ENCODE measurements at regions not wholly inside any gene's neighbourhood (a gene's known extent, or its start where the extent isn't known, plus 50 kb on each side); places are given as distances from the start of the nearest gene placed in this dataset.

DNA sequence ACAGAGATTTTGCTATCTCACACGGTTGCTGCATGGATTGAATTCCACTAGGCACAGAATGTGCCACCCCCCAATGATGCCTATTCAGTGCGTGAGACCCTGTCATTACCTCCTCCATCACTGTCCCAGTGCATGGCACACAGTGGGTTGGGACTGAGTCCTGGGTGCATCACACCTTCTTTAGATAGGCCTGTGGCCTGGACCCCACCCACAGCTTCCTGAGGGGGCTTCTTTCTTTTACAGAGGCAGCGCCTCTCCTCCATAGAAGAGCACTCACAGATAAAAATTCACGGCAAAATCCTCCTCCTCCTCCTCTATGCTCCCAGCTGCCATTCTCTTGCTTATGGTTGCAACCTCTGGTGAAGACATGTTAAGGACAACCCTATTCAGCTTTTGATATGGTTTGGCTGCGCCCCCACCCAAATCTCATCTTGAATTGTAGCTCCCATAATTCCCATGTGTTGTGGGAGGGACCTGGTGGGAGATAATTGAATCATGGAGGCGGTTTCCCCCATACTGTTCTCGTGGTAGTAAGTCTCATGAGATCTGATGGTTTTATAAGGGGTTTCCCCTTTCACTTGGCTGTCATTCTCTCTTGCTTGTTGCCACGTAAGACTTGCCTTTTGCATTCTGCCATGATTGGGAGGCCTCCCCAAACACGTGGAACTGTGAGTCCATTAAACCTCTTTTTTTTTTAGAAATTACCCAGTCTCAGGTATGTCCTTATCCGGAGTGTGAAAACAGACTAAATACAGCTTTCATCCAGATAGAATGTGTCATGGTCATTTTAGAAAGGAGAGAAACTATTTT, 147.6 kb downstream of the KLF13 start:
- peaks cover 24% of the 10 kb centered on the region for H3K4me1 ChIP-seq (ENCODE audit: control insufficient read depth, insufficient read depth, low read length, unreplicated experiment)
- no peak overlapping the region for H3K4me3 ChIP-seq (ENCODE audit: low read depth, low read length)
- H3K27me3 ChIP-seq (ENCODE audit: insufficient read depth, low read length) = no peaks in the 10 kb centered on the region
- H3K36me3 ChIP-seq (ENCODE audit: insufficient read depth, low read length) = no peaks in the 10 kb centered on the region
- no peaks in the 10 kb centered on the region for H3K79me2 ChIP-seq (ENCODE audit: control insufficient read depth, insufficient read depth, low read length, unreplicated experiment)
- H2AFZ ChIP-seq (ENCODE audit: low read length, unreplicated experiment) = no peak overlapping the region
- H3K27ac ChIP-seq (ENCODE audit: low read depth, low read length) = no peak overlapping the region

GRCh38 chr15:31476236-31476810, 149.7 kb downstream of the KLF13 start:
- Histone ChIP-seq H2AFZ (ENCODE audit: low read length, unreplicated experiment) (no peak overlapping the region), H3K27ac (ENCODE audit: low read depth, low read length) (no peak overlapping the region), H3K4me3 (ENCODE audit: low read depth, low read length) (no peak overlapping the region), H3K36me3 (ENCODE audit: insufficient read depth, low read length) (no peaks in the 10 kb centered on the region), H3K27me3 (ENCODE audit: insufficient read depth, low read length) (peaks cover 12% of the 10 kb centered on the region), H3K4me1 (ENCODE audit: control insufficient read depth, insufficient read depth, low read length, unreplicated experiment) (peaks cover 22% of the 10 kb centered on the region), H3K79me2 (ENCODE audit: control insufficient read depth, insufficient read depth, low read length, unreplicated experiment) (no peaks in the 10 kb centered on the region)

GRCh38 chr15:31476866-31477265, 150.2 kb downstream of the KLF13 start:
- Histone ChIP-seq H3K27me3 (ENCODE audit: insufficient read depth, low read length) (peaks cover 16% of the 10 kb centered on the region), H3K27ac (ENCODE audit: low read depth, low read length) (no peak overlapping the region), H3K79me2 (ENCODE audit: control insufficient read depth, insufficient read depth, low read length, unreplicated experiment) (no peaks in the 10 kb centered on the region), H2AFZ (ENCODE audit: low read length, unreplicated experiment) (no peak overlapping the region), H3K36me3 (ENCODE audit: insufficient read depth, low read length) (no peaks in the 10 kb centered on the region), H3K4me3 (ENCODE audit: low read depth, low read length) (no peak overlapping the region), H3K4me1 (ENCODE audit: control insufficient read depth, insufficient read depth, low read length, unreplicated experiment) (peaks cover 16% of the 10 kb centered on the region)

DNA sequence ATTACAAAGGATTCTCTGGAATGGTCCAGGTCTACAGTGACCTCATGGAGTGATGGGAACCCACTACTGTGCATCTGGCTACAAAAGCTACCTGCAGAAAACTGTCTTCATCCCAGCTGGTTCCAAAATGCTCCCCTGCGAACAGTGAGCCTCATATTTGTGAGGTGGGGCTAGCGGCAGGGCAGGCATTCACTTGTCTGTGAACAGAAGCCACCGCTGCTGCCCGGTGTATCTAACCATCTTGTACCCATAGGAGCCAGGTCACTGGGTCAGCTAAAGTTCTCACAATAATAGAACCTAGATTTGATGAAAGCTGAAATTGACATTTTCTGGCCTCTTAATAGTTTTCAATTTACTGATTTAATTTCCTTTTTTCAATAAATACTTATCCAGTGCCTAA, 150.7 kb downstream of the KLF13 start:
- peaks cover 21% of the 10 kb centered on the region for H3K27me3 ChIP-seq (ENCODE audit: insufficient read depth, low read length)
- no peak overlapping the region for H2AFZ ChIP-seq (ENCODE audit: low read length, unreplicated experiment)
- H3K4me1 ChIP-seq (ENCODE audit: control insufficient read depth, insufficient read depth, low read length, unreplicated experiment) = peaks cover 12% of the 10 kb centered on the region
- no peak overlapping the region for H3K4me3 ChIP-seq (ENCODE audit: low read depth, low read length)
- H3K36me3 ChIP-seq (ENCODE audit: insufficient read depth, low read length) = no peaks in the 10 kb centered on the region
- no peak overlapping the region for H3K27ac ChIP-seq (ENCODE audit: low read depth, low read length)
- no peaks in the 10 kb centered on the region for H3K79me2 ChIP-seq (ENCODE audit: control insufficient read depth, insufficient read depth, low read length, unreplicated experiment)

- H2AFZ ChIP-seq (ENCODE audit: low read length, unreplicated experiment) = no peak overlapping the region
- H3K4me3 ChIP-seq (ENCODE audit: low read depth, low read length) = no peak overlapping the region
- H3K27me3 ChIP-seq (ENCODE audit: insufficient read depth, low read length) = peaks cover 29% of the 10 kb centered on the region
- H3K36me3 ChIP-seq (ENCODE audit: insufficient read depth, low read length) = no peaks in the 10 kb centered on the region
- H3K79me2 ChIP-seq (ENCODE audit: control insufficient read depth, insufficient read depth, low read length, unreplicated experiment) = no peaks in the 10 kb centered on the region
- H3K4me1 ChIP-seq (ENCODE audit: control insufficient read depth, insufficient read depth, low read length, unreplicated experiment) = peaks cover 4% of the 10 kb centered on the region
- H3K27ac ChIP-seq (ENCODE audit: low read depth, low read length) = no peak overlapping the region
These were observed 151.4 kb downstream of the KLF13 start for GRCh38 chr15:31477851-31478701.

DNA sequence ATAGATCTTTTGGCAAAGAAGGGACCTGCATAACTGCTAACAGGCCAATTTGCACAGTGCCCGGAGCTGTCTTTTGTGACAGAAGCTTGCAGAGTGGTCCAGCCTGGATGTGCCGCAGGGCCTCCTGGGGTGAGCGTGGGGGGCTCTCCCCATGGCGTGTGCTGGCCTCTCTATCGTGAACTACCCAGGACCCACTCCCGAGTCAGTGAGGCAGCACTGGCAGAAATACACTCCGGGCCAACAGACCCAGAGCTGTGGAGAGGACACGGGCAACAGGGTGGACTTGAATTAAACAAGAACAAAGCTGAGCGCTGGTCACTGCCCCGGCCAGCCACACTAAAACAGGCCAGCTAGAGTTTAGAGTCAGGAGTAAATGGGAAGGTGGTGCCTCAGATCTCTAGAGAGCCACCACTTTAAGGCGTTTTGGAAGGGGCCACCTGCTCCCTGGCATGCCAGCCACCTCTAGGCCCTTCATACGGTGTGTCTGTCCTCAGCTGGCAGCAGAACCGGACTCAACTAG, 152.1 kb downstream of the KLF13 start:
- peaks cover 29% of the 10 kb centered on the region for H3K27me3 ChIP-seq (ENCODE audit: insufficient read depth, low read length)
- no peak overlapping the region for H3K27ac ChIP-seq (ENCODE audit: low read depth, low read length)
- no peaks in the 10 kb centered on the region for H3K4me1 ChIP-seq (ENCODE audit: control insufficient read depth, insufficient read depth, low read length, unreplicated experiment)
- no peaks in the 10 kb centered on the region for H3K79me2 ChIP-seq (ENCODE audit: control insufficient read depth, insufficient read depth, low read length, unreplicated experiment)
- no peak overlapping the region for H3K4me3 ChIP-seq (ENCODE audit: low read depth, low read length)
- H2AFZ ChIP-seq (ENCODE audit: low read length, unreplicated experiment) = no peak overlapping the region
- no peaks in the 10 kb centered on the region for H3K36me3 ChIP-seq (ENCODE audit: insufficient read depth, low read length)

DNA sequence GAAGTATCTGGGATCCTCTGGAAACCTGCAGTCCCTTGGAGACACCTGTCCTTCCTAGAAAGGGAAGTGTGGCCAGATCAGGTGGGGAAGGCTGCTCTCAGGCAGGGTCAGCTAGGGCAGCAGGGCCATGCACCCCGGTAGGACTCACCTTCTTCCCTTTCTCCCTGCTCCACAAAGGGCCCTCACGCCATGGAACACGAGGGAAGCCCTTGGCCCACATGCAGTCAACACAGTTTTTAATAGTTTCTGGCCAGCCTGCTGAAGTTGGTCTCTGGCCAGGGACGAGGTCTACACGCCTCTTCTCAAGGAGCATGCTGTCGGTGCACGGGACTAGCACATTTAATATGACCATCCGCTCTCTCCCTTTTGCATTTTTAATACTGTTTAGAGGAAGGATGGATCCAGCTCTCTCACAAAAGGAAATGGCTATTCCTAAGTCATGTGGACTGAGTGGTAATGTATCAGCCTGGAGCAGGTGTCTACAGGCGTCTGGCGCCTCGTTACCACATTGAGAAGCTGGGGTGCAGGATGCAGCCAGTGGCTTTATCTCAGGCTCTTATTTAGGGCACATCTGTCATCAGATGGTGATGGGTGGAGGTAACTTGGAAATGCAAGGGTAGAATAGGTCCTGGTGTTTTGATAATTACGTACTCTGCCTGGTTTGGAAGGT, 153.9 kb downstream of the KLF13 start:
- no peak overlapping the region for H3K27ac ChIP-seq (ENCODE audit: low read depth, low read length)
- H3K79me2 ChIP-seq (ENCODE audit: control insufficient read depth, insufficient read depth, low read length, unreplicated experiment) = no peaks in the 10 kb centered on the region
- peaks cover 41% of the 10 kb centered on the region for H3K27me3 ChIP-seq (ENCODE audit: insufficient read depth, low read length)

DNA sequence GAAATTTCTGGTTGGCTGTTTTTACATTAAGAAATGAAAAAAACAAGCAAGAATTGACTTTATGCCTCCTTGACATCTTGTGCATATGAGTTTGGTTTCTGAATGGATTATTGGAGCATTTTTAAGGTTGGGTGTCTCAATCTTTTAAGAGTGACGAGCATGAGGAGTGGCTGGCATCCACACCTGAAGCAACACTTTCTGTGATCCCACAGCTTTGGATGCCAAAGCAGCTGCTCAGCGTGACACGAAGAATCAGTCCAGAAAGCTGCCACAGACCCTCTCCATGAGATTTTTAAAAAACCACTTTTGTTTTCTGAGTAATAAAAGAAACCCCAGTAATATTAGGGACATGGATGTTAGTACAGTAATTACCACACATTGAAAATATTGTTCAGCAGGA, 154.5 kb downstream of the KLF13 start:
- Histone ChIP-seq H3K4me3 (ENCODE audit: low read depth, low read length) (no peak overlapping the region), H3K36me3 (ENCODE audit: insufficient read depth, low read length) (no peaks in the 10 kb centered on the region), H3K79me2 (ENCODE audit: control insufficient read depth, insufficient read depth, low read length, unreplicated experiment) (no peaks in the 10 kb centered on the region), H3K27me3 (ENCODE audit: insufficient read depth, low read length) (peaks cover 41% of the 10 kb centered on the region), H3K4me1 (ENCODE audit: control insufficient read depth, insufficient read depth, low read length, unreplicated experiment) (no peaks in the 10 kb centered on the region), H3K27ac (ENCODE audit: low read depth, low read length) (no peak overlapping the region), H2AFZ (ENCODE audit: low read length, unreplicated experiment) (no peak overlapping the region)

More for the DNA sequence above, 153.9 kb downstream of the KLF13 start:
- no peak overlapping the region for H2AFZ ChIP-seq (ENCODE audit: low read length, unreplicated experiment)
- H3K36me3 ChIP-seq (ENCODE audit: insufficient read depth, low read length) = no peaks in the 10 kb centered on the region
- H3K4me3 ChIP-seq (ENCODE audit: low read depth, low read length) = no peak overlapping the region
- no peaks in the 10 kb centered on the region for H3K4me1 ChIP-seq (ENCODE audit: control insufficient read depth, insufficient read depth, low read length, unreplicated experiment)

GRCh38 chr15:31482122-31482922, 155.7 kb downstream of the KLF13 start:
- Histone ChIP-seq H3K27ac (ENCODE audit: low read depth, low read length) (no peak overlapping the region), H2AFZ (ENCODE audit: low read length, unreplicated experiment) (no peak overlapping the region), H3K4me1 (ENCODE audit: control insufficient read depth, insufficient read depth, low read length, unreplicated experiment) (peaks cover 9% of the 10 kb centered on the region), H3K4me3 (ENCODE audit: low read depth, low read length) (no peak overlapping the region), H3K27me3 (ENCODE audit: insufficient read depth, low read length) (peaks cover 41% of the 10 kb centered on the region), H3K36me3 (ENCODE audit: insufficient read depth, low read length) (no peaks in the 10 kb centered on the region), H3K79me2 (ENCODE audit: control insufficient read depth, insufficient read depth, low read length, unreplicated experiment) (no peaks in the 10 kb centered on the region)
